NCI-H526 treated with DMSO at 0.1 percent for 48 hours (cell line): ENCODE measurements at regions not wholly inside any gene's neighbourhood (a gene's known extent, or its start where the extent isn't known, plus 50 kb on each side); places are given as distances from the start of the nearest gene placed in this dataset.

ENCODE experiments used
- DNase-seq: peaks from one replicate; lab custom pipeline; 2025; lab: John Stamatoyannopoulos, UW

- DNase-seq, result no peak
Observed at GRCh38 chr2:149651229-149651628, 63.7 kb upstream of the MMADHC start.

DNA sequence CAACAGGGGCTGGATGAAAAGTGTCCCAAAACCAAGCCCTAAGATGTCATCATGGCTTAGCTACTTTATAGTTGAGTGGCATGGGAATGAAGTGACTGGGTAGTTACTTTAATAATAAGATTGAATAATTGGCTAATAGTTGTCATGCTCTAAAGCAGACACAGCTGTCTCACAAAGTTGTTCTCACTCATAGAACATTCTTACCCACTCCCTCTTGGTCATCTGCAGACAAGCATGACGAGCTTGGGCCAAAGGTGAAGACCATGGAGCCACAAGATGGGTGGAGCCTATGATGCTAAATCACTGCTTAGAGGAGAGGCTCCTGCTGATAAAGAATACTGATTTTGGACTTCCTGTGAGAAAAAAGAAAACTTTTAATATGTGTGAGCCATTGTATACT, 62.4 kb upstream of the MMADHC start:
- DNase-seq, result no peak

- DNase-seq, result no peak
Observed at GRCh38 chr2:149648282-149649030, 60.9 kb upstream of the MMADHC start.

- no peak for DNase-seq
Observed at GRCh38 chr2:149645391-149645790, 57.8 kb upstream of the MMADHC start.
